HEK293 (cell line): ENCODE measurements at regions not wholly inside any gene's neighbourhood (a gene's known extent, or its start where the extent isn't known, plus 50 kb on each side); places are given as distances from the start of the nearest gene placed in this dataset.

Source experiments
- CTCF ChIA-PET: fragments of 350-600 bp; formaldehyde crosslinking; extraction: SDS; loops from one replicate; lab custom pipeline; 2021; ENCODE audit warnings: antibody characterized with exemption; lab: Yijun Ruan, JAX
- POLR2A ChIA-PET: fragments of 300-600 bp; formaldehyde crosslinking; extraction: SDS; loops from one replicate; lab custom pipeline; 2020; ENCODE audit warnings: antibody characterized with exemption, inconsistent platforms; lab: Yijun Ruan, JAX
- H3K27ac ChIP-seq: fragments of 200-500 bp; sonication (Bioruptor generic); 2 replicates; pipeline ENCODE4 v1.5.1; 2014; ENCODE audit warnings: low read depth, low read length, control low read depth, inconsistent platforms; ENCODE audit errors: extremely low read depth
- H3K36me3 ChIP-seq, 2 experiments: fragments of 200-500 bp in 1 of 2; sonication (Bioruptor generic) in 1 of 2; 1 replicate in 1 of 2; 2 replicates in 1 of 2; pipeline ENCODE4 v1.5.1; 2014 to 2017; ENCODE audit warnings: inconsistent platforms in 2 of 2, low read length in 2 of 2; ENCODE audit not compliant: control insufficient read depth in 2 of 2, insufficient read depth in 1 of 2
- H3K4me1 ChIP-seq: fragments of 200-500 bp; sonication (Bioruptor generic); 2 replicates; pipeline ENCODE4 v1.5.1; 2014; ENCODE audit warnings: mild to moderate bottlenecking, low read length, inconsistent platforms; ENCODE audit not compliant: control insufficient read depth, insufficient read depth
- H3K4me3 ChIP-seq: 2 replicates; pipeline ENCODE4 v1.5.1; 2011; ENCODE audit warnings: low read depth, mild to moderate bottlenecking, control low read depth, low read length, moderate library complexity
- H3K9me3 ChIP-seq: fragments of 200-500 bp; sonication (Bioruptor generic); 2 replicates; pipeline ENCODE4 v1.5.1; 2014; ENCODE audit warnings: low read depth, low read length, inconsistent platforms; ENCODE audit not compliant: control insufficient read depth, insufficient read depth
- SCRT1 ChIP-seq: fragments of 450-650 bp; formaldehyde crosslinking; IDR thresholded peaks from 2 replicates; pipeline ENCODE4 v1.5.1; 2016; ENCODE audit warnings: missing biosample characterization, missing genetic modification characterization, borderline replicate concordance
- SCRT2 ChIP-seq: fragments of 450-650 bp; formaldehyde crosslinking; IDR thresholded peaks from 2 replicates; pipeline ENCODE4 v1.5.1; 2016; ENCODE audit warnings: missing biosample characterization, missing genetic modification characterization
- ZBTB8A ChIP-seq: fragments of 450-650 bp; formaldehyde crosslinking; IDR thresholded peaks from 2 replicates; pipeline ENCODE4 v1.5.1; 2016; ENCODE audit warnings: missing biosample characterization, missing genetic modification characterization
- ZNF16 ChIP-seq: fragments of 450-650 bp; formaldehyde crosslinking; IDR thresholded peaks from 2 replicates; pipeline ENCODE4 v1.5.1; 2016; ENCODE audit warnings: low read depth, missing biosample characterization, missing genetic modification characterization
- ZNF292 ChIP-seq: fragments of 450-650 bp; formaldehyde crosslinking; IDR thresholded peaks from 2 replicates; pipeline ENCODE4 v1.5.1; 2016; ENCODE audit warnings: low read depth, missing biosample characterization, missing genetic modification characterization, borderline replicate concordance
- ZNF324 ChIP-seq: fragments of 450-650 bp; formaldehyde crosslinking; IDR thresholded peaks from 2 replicates; pipeline ENCODE4 v1.5.1; 2016; ENCODE audit warnings: missing biosample characterization, missing genetic modification characterization
- ZNF37A ChIP-seq: fragments of 450-650 bp; IDR thresholded peaks from 2 replicates; pipeline ENCODE4 v1.5.1; 2018; ENCODE audit warnings: missing biosample characterization, missing genetic modification characterization
- ZNF404 ChIP-seq: fragments of 450-650 bp; formaldehyde crosslinking; IDR thresholded peaks from 2 replicates; pipeline ENCODE4 v1.5.1; 2017; ENCODE audit warnings: missing biosample characterization, missing genetic modification characterization
- ZNF473 ChIP-seq: fragments of 450-650 bp; formaldehyde crosslinking; IDR thresholded peaks from 2 replicates; pipeline ENCODE4 v1.5.1; 2017; ENCODE audit warnings: missing biosample characterization, missing genetic modification characterization
- ZNF510 ChIP-seq: fragments of 450-650 bp; formaldehyde crosslinking; IDR thresholded peaks from 2 replicates; pipeline ENCODE4 v1.5.1; 2018; ENCODE audit warnings: mild to moderate bottlenecking, missing genetic modification characterization, missing biosample characterization; ENCODE audit not compliant: insufficient replicate concordance
- ZNF529 ChIP-seq: fragments of 450-650 bp; formaldehyde crosslinking; IDR thresholded peaks from 2 replicates; pipeline ENCODE4 v1.5.1; 2017; ENCODE audit warnings: missing genetic modification characterization, missing biosample characterization; ENCODE audit not compliant: insufficient replicate concordance
- ZNF558 ChIP-seq: fragments of 450-650 bp; formaldehyde crosslinking; IDR thresholded peaks from 2 replicates; pipeline ENCODE4 v1.5.1; 2016; ENCODE audit warnings: missing biosample characterization, missing genetic modification characterization
- ZNF596 ChIP-seq: fragments of 450-650 bp; IDR thresholded peaks from 2 replicates; pipeline ENCODE4 v1.5.0; 2018; ENCODE audit warnings: missing biosample characterization, mild to moderate bottlenecking, missing genetic modification characterization, moderate library complexity
- ZNF707 ChIP-seq: fragments of 450-650 bp; formaldehyde crosslinking; IDR thresholded peaks from 2 replicates; pipeline ENCODE4 v1.5.1; 2016; ENCODE audit warnings: missing biosample characterization, missing genetic modification characterization
- TF ChIP-seq, protein P1 (sequence below): fragments of 450-650 bp; formaldehyde crosslinking; IDR thresholded peaks from 2 replicates; pipeline ENCODE4 v1.5.0; 2017; ENCODE audit warnings: missing biosample characterization, missing genetic modification characterization, borderline replicate concordance
- TF ChIP-seq, protein P2 (sequence below): fragments of 450-650 bp; formaldehyde crosslinking; conservative IDR thresholded peaks from 2 replicates; pipeline ENCODE4 v1.5.1; 2016; ENCODE audit warnings: low read depth, missing biosample characterization, missing genetic modification characterization
- TF ChIP-seq, protein P3 (sequence below): fragments of 450-650 bp; formaldehyde crosslinking; IDR thresholded peaks from 2 replicates; pipeline ENCODE4 v1.5.1; 2017; ENCODE audit warnings: missing biosample characterization, missing genetic modification characterization
- TF ChIP-seq, protein P4 (sequence below): fragments of 450-650 bp; formaldehyde crosslinking; IDR thresholded peaks from 2 replicates; pipeline ENCODE4 v1.5.1; 2016; ENCODE audit warnings: missing biosample characterization, missing genetic modification characterization
- TF ChIP-seq, protein P5 (sequence below): fragments of 450-650 bp; formaldehyde crosslinking; IDR thresholded peaks from 2 replicates; pipeline ENCODE4 v1.5.1; 2016; ENCODE audit warnings: missing biosample characterization, missing genetic modification characterization
- TF ChIP-seq, protein P6 (sequence below): fragments of 450-650 bp; formaldehyde crosslinking; IDR thresholded peaks from 2 replicates; pipeline ENCODE4; 2016; ENCODE audit warnings: missing biosample characterization, missing genetic modification characterization

DNA sequence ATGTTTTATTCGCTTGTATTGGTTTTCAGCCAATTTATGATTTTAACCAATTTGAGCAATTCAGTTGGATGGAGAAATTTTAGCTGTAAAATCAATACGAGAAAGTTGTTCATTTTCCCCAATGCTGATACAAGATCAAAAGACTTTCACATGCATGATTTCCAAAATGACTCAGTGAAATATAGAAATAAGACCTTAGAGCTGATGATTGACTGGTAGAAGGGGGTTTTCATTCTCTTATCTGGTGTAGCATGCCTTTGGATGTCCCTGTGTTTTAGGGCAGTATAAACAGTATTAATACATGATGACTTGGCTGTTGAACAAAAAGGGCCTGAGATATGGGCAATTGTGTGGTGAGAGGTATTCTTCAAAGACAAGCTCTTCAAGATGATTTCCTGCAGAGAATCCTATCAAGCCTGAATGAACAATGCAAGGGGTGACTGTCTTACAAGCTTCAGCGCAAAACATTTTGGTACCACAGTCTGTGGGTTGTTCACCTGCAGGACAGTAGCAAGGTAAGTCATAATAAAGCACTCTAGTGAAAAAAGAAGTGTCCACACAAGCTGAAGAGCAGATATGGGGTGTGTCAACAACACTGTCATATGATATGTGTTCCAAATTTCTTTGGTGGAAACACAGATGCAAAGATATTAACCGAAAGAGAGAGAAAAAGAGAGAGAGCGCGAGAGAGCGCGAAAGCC lies 156.2 kb downstream of the TNFSF18 start (continued):
- TF ChIP-seq, protein P1, sequence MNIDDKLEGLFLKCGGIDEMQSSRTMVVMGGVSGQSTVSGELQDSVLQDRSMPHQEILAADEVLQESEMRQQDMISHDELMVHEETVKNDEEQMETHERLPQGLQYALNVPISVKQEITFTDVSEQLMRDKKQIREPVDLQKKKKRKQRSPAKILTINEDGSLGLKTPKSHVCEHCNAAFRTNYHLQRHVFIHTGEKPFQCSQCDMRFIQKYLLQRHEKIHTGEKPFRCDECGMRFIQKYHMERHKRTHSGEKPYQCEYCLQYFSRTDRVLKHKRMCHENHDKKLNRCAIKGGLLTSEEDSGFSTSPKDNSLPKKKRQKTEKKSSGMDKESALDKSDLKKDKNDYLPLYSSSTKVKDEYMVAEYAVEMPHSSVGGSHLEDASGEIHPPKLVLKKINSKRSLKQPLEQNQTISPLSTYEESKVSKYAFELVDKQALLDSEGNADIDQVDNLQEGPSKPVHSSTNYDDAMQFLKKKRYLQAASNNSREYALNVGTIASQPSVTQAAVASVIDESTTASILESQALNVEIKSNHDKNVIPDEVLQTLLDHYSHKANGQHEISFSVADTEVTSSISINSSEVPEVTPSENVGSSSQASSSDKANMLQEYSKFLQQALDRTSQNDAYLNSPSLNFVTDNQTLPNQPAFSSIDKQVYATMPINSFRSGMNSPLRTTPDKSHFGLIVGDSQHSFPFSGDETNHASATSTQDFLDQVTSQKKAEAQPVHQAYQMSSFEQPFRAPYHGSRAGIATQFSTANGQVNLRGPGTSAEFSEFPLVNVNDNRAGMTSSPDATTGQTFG, result no peak
- TF ChIP-seq ZBTB8A (tag by site-specific recombination) (no peak), ZNF37A (tag by site-specific recombination) (no peak), ZNF16 (tag by site-specific recombination) (no peak)
- TF ChIP-seq, protein P2, sequence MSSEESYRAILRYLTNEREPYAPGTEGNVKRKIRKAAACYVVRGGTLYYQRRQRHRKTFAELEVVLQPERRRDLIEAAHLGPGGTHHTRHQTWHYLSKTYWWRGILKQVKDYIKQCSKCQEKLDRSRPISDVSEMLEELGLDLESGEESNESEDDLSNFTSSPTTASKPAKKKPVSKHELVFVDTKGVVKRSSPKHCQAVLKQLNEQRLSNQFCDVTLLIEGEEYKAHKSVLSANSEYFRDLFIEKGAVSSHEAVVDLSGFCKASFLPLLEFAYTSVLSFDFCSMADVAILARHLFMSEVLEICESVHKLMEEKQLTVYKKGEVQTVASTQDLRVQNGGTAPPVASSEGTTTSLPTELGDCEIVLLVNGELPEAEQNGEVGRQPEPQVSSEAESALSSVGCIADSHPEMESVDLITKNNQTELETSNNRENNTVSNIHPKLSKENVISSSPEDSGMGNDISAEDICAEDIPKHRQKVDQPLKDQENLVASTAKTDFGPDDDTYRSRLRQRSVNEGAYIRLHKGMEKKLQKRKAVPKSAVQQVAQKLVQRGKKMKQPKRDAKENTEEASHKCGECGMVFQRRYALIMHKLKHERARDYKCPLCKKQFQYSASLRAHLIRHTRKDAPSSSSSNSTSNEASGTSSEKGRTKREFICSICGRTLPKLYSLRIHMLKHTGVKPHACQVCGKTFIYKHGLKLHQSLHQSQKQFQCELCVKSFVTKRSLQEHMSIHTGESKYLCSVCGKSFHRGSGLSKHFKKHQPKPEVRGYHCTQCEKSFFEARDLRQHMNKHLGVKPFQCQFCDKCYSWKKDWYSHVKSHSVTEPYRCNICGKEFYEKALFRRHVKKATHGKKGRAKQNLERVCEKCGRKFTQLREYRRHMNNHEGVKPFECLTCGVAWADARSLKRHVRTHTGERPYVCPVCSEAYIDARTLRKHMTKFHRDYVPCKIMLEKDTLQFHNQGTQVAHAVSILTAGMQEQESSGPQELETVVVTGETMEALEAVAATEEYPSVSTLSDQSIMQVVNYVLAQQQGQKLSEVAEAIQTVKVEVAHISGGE (tag by site-specific recombination), result no peak

DNA sequence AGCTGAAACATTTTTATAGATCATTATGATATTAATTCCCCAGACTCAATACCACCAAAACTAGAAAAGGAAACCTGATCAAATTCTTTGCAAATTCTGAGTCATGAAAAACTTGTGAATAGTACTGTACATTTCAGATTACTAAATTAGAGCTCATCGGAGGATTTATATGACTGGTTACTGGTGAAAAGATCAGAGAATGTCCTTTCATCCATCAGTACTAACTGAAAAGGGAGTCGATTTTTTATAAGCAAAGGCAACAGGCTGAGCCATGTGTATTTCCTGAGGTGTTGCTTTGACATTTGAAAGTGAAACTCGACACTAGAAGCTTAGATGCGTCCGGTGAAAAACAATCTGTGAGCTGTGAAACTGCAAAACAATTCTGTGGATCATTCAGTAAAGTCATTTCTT lies 155.7 kb downstream of the TNFSF18 start:
- POLR2A ChIA-PET, result no interaction called here
- CTCF ChIA-PET, result interaction anchor here (0.6 to 1.2 kb wide), 4 partner anchors 8 to 150 kb away, joined by 3 to 4 read pairs (median 3); no protein-coding TSS in a partner anchor
- Histone ChIP-seq H3K9me3 (no peaks in the 10 kb centered on the region), H3K4me3 (no peak overlapping the region), H3K4me1 (no peaks in the 10 kb centered on the region), H3K27ac (no peak overlapping the region), H3K36me3 (no peaks in the 10 kb centered on the region)
- TF ChIP-seq, protein P3, sequence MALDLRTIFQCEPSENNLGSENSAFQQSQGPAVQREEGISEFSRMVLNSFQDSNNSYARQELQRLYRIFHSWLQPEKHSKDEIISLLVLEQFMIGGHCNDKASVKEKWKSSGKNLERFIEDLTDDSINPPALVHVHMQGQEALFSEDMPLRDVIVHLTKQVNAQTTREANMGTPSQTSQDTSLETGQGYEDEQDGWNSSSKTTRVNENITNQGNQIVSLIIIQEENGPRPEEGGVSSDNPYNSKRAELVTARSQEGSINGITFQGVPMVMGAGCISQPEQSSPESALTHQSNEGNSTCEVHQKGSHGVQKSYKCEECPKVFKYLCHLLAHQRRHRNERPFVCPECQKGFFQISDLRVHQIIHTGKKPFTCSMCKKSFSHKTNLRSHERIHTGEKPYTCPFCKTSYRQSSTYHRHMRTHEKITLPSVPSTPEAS (tag by site-specific recombination), result no peak
- TF ChIP-seq ZNF292 (tag by site-specific recombination) (no peak), SCRT2 (peak; percentile 64; the same call in 1 of the 2 replicates), SCRT1 (peak; percentile 62; the same call in 1 of the 2 replicates), ZNF324 (tag by site-specific recombination) (no peak)

DNA sequence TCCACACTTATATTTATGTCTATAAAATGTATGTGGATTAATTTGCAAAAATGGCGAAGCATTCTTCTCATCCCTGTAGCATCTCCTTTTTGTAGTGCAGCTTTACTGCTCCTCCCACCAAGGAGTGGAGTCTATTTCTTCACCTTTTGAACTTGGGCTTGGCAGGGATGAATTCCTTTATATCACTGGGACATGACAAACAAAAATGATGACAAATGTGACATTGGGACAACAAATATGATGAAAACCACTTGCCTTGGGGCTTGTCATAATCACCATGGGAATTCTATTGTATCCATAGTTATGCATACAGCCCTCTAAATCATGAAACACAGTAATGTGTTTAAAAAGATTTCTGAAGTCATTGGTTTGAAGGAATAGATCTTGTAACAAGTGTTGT lies 155.0 kb downstream of the TNFSF18 start:
- Histone ChIP-seq H3K4me3 (no peak overlapping the region), H3K27ac (no peak overlapping the region), H3K4me1 (no peaks in the 10 kb centered on the region), H3K36me3 (no peaks in the 10 kb centered on the region), H3K9me3 (no peaks in the 10 kb centered on the region)
- ChIA-PET POLR2A (no interaction called here), CTCF (interaction anchor here (0.9 kb wide), 1 partner anchor 10 kb away, joined by 3 read pairs; no protein-coding TSS in a partner anchor)
- TF ChIP-seq ZNF558 (tag by site-specific recombination) (no peak), ZNF707 (tag by site-specific recombination) (no peak), ZNF510 (tag by site-specific recombination) (no peak), ZNF473 (tag by site-specific recombination) (no peak), ZNF324 (tag by site-specific recombination) (no peak), ZNF404 (no peak), ZNF529 (tag by site-specific recombination) (no peak), ZNF596 (tag by site-specific recombination) (no peak)
- TF ChIP-seq, protein P4, sequence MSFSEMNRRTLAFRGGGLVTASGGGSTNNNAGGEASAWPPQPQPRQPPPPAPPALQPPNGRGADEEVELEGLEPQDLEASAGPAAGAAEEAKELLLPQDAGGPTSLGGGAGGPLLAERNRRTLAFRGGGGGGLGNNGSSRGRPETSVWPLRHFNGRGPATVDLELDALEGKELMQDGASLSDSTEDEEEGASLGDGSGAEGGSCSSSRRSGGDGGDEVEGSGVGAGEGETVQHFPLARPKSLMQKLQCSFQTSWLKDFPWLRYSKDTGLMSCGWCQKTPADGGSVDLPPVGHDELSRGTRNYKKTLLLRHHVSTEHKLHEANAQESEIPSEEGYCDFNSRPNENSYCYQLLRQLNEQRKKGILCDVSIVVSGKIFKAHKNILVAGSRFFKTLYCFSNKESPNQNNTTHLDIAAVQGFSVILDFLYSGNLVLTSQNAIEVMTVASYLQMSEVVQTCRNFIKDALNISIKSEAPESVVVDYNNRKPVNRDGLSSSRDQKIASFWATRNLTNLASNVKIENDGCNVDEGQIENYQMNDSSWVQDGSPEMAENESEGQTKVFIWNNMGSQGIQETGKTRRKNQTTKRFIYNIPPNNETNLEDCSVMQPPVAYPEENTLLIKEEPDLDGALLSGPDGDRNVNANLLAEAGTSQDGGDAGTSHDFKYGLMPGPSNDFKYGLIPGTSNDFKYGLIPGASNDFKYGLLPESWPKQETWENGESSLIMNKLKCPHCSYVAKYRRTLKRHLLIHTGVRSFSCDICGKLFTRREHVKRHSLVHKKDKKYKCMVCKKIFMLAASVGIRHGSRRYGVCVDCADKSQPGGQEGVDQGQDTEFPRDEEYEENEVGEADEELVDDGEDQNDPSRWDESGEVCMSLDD (tag by site-specific recombination), result no peak
- TF ChIP-seq, protein P5, sequence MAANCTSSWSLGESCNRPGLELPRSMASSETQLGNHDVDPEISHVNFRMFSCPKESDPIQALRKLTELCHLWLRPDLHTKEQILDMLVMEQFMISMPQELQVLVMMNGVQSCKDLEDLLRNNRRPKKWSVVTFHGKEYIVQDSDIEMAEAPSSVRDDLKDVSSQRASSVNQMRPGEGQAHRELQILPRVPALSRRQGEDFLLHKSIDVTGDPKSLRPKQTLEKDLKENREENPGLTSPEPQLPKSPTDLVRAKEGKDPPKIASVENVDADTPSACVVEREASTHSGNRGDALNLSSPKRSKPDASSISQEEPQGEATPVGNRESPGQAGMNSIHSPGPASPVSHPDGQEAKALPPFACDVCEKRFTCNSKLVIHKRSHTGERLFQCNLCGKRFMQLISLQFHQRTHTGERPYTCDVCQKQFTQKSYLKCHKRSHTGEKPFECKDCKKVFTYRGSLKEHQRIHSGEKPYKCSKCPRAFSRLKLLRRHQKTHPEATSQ, result no peak
- TF ChIP-seq, protein P6, sequence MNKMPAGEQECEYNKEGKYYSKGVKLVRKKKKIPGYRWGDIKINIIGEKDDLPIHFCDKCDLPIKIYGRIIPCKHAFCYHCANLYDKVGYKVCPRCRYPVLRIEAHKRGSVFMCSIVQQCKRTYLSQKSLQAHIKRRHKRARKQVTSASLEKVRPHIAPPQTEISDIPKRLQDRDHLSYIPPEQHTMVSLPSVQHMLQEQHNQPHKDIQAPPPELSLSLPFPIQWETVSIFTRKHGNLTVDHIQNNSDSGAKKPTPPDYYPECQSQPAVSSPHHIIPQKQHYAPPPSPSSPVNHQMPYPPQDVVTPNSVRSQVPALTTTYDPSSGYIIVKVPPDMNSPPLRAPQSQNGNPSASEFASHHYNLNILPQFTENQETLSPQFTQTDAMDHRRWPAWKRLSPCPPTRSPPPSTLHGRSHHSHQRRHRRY (tag by site-specific recombination), result no peak
